G401.6 (cell line): ENCODE measurements at regions not wholly inside any gene's neighbourhood (a gene's known extent, or its start where the extent isn't known, plus 50 kb on each side); places are given as distances from the start of the nearest gene placed in this dataset.

Source experiments
- FAIRE-seq: peaks from 2 replicates; lab custom pipeline; 2012; peaks lifted over from hg19 to GRCh38; lab: Jason Lieb, UNC

DNA sequence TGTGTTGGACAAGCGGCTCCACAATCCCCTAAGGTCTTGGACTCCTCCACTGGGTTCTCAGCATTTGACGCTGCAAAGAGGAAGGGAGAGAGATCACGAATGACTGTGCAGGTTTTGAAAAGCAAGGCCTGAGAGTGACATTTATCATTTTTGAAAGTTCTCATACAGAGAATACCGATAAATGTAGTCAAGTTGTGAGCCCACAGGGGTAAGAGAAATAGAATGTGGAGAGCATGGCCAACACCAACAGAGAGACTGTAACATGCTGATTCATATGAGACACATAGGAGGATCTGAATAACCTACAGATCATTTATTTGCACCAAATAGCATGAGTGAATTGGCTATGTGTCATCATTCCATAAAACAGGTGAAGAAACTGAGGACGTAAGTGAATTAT, 230.5 kb upstream of the MBL2 start:
- FAIRE-seq: no peak

- FAIRE-seq: no peak
Observed at GRCh38 chr10:52999681-53000080, 227.1 kb upstream of the MBL2 start.

DNA sequence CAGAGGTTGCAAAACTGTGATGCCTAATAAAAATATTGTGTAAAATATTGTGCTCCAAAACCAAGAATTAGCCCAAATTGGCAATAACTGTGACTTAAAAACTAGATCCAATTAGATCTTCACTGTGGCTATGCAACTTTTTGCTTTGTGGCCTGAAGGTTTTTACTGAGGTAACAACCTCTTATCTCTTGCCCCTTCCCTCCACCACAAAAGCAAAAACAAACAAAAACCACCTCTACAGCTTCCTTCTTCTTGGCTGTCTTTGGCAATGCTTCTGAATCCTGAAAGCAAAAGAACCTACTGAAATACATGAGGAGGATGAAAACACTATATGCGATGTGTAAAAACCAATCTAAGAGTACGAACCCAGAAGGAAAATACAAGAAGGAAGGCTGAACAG, 226.7 kb upstream of the MBL2 start:
- FAIRE-seq: no peak

- no peak for FAIRE-seq
Observed at GRCh38 chr10:52997007-52997406, 224.4 kb upstream of the MBL2 start.

DNA sequence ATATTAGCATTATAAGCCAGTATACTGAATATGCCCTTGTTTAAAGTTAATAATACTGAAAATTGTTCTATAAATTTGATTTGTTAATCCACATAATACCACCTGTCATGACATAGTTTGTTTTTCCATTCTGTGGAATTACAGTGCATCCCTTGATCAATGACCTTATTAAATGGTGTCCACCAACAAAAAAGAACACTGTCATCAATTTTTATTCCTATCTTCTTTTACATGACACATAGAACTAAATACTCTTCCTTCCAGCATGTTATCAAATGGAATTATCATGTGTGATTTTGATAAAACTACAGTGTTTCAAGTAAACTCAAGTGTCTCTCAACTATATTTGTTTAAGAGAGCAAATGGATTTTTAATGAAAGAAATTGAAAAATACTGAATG, 221.8 kb upstream of the MBL2 start:
- no peak for FAIRE-seq

DNA sequence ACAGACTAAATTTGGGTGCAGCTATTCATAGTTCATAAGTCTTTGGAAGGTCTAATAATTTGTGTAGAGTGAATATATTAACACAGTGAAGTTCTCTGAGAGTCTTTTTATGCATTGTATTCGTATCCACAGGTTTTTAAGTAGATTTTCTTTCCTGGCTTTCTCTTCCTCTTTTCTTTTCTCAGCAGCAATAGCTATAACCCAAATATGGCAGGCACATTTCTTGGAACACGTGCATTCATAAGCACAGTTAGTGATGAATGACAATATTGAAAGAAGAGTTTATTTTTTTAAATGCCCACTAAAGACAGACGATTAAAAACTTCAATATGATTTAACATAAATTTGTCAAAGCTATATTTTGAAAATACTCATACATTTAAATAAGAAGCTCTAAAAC, 220.5 kb upstream of the MBL2 start:
- no peak for FAIRE-seq

GRCh38 chr10:52992567-52992966, 220.0 kb upstream of the MBL2 start:
- FAIRE-seq: no peak

GRCh38 chr10:52988923-52989322, 216.3 kb upstream of the MBL2 start:
- FAIRE-seq: no peak

GRCh38 chr10:52986125-52986524, 213.5 kb upstream of the MBL2 start:
- FAIRE-seq: no peak

- FAIRE-seq: no peak
Observed at GRCh38 chr10:52984169-52984568, 211.6 kb upstream of the MBL2 start.

DNA sequence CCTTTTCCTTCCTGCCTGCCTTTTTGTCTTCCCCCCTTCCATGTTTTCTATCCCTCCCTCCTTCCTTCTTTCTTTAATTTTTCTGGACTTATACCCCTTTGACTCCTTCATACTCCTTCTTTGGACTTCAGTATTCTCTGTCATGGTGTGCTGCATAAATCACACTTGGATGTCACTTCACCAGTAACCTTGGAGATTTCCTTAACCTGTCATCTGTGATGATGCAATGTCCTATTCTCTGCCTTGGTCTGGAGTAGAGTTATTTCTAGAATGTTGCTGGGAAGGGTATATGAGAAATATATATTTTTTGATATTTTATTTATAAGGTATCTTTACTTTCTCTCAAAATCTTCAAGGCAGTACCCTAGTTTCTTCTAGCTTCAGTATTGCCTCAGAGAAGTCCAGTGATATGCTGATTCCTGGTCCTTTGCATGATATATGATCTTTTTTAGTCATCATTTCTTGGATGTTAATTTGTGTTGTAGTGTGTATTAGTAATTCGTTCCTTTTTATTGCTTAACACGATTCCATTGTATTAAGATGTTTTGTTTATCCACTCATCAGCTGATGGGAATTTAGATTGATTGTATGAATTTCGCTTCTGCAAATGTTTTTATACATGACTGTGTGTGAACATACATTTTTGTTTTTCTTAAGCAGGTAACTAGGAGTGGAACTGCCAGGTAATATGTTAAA, 206.9 kb upstream of the MBL2 start:
- no peak for FAIRE-seq

GRCh38 chr10:52977581-52977980, 205.0 kb upstream of the MBL2 start:
- FAIRE-seq: no peak

DNA sequence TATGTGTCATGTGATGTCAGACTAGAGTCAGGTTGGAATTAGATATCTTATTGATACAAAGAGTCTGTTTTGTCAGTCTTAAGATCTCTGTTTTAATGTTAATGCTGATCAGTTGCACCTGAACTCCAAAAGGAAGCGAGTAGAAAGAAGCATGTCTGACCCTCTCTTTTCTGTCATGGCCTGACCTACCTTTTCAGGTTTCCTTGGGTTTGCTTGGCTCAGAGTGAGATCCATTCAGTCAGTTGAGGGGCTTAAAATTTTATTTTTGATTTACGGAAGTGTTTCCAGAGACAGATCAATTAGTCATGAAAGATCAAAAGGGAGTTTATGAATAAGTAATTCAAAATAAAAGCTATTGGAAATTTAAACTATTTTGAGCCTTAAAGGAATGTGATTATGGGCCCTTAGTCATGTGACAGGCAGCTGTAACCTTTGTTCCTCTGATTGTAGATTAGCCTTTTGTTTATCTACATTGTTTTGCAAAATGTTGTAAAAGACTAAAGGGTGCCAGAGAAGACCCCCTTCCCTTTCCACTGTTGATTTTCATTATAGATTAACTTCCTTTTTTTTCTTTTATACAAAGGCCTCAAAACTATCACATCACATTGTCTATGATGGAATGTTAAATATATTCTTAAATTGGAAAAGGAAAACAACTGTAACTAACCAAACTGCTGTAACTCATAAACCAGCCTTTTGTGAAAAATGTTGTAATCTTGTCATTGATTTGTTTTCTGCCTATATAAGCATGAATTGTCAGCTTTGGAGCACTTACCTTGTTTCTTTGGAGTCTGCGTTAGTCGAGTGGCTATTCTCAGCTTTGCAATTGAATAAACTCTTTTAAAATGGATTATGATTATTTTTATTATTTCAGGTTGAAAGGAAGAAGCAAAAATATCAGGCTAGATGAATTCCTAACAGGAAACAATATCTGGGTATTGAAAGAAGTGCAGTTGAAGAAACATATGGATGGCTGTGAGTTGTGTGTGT, 195.5 kb upstream of the MBL2 start:
- FAIRE-seq: no peak

- FAIRE-seq: no peak
Observed at GRCh38 chr10:52966904-52967303, 194.3 kb upstream of the MBL2 start.

DNA sequence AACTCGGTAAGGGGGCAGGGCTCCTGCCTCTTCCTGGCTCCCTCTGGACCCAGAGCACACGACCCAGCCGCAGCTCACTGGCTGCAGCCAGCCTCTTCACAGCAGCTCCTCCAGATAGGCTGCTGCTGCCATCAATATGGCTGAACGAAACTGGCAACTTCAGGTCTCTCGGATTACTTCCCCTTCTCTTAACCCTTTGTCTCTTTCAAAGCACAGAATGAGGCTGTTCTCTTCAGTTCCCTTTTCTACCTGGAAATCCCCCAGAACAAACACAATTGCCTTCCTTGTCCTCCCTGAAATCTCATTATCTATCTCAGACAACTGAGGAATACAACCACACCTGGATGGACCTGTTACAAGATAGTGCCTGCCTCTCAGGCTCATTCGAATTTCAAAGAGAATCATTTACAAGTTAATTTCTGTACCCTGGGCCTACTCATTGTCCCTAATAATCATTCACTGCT, 193.4 kb upstream of the MBL2 start:
- no peak for FAIRE-seq

- no peak for FAIRE-seq
Observed at GRCh38 chr10:52965509-52965908, 192.9 kb upstream of the MBL2 start.

- no peak for FAIRE-seq
Observed at GRCh38 chr10:52961323-52961722, 188.7 kb upstream of the MBL2 start.

DNA sequence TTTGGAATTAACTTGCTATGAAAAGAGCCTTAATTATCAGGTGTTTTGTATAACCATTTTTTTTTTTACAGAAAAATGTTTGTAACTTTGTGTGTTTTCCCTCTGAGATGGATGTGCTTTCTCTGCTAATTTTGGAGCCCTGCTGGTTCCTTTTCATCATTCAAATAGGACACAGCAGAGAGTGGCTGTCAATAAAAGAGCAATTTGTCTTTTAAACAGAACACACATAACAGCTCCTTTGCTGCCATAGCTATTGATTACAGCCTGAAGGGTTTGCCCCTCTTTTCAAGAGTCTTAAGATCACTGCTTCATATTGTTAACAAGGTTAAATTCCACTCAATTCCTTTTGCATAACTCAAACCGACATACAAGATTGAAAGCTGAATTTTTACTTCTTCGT, 187.2 kb upstream of the MBL2 start:
- FAIRE-seq: no peak

DNA sequence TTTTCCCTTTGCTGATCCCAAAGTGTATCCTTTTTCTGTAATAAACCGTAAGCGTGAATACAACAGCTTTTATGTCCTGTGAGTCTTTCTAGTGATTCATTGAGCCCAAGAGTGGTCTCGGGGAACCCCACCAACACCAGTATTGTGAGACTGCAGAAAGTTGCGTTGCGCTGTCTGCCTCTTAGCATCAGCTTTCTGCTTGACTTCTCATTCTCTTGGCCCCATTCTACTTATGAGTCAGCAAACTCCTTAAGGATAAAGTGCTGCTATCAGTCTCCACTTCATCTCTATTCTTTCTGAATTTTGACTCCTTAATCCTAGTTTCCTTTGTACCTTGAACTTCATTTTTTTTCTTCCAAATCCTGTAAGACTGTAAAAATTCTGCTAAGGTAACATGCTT, 184.3 kb upstream of the MBL2 start:
- no peak for FAIRE-seq

GRCh38 chr10:52956461-52956860, 183.9 kb upstream of the MBL2 start:
- no peak for FAIRE-seq

DNA sequence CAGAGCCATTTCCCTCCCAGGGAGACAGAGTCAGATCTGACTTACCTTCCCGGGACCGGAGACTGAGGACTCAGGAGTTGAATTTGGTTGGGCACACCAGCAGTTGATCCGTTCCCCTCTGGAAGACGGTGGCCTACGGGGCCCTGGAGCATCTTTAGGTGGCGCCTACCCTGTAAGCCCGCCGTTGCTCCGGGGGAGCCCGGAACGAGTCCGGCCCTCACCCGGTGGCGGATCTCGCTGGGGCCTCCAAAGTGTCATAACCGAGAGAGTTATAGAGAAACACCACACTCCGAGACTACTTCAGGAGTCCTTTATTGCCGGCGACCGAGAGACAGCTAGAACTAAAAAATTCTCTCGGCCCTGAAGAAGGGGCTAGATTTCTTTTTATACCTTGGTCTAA, 182.8 kb upstream of the MBL2 start:
- FAIRE-seq: no peak

GRCh38 chr10:52954407-52954806, 181.8 kb upstream of the MBL2 start:
- no peak for FAIRE-seq

DNA sequence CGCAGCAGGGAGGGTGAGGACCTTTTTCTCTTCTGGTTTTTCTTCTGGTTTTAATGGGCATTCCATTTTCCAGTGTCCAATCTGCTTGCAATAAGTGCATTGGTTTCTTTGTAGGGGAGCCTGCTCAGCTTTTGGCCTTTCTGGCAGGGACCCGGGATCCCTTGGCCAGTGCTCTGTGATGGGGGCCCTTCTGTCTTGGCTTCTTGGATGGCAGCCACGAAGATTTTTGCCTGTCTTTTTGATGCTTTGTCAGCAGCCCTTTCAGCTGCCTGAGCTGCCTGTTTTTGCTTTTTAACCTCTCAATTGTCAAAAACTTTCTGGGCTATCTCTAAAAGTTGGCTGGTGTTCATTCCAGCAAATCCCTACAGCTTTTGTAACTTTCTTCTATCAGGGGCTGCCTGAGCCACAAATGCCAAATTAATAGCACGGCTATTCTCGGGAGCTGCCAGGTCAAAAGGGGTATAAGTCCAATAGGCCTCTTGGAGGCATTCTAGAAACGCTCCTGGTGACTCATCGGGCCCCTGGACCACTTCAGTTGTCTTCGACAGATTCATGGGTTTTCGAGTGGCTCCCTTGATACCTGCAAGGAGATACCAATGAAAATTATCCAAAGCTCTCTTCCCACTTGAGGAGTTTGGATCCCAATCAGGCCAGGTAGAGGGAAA, 179.9 kb upstream of the MBL2 start:
- no peak for FAIRE-seq
